SK-N-SH (cell line): ENCODE measurements at regions not wholly inside any gene's neighbourhood (a gene's known extent, or its start where the extent isn't known, plus 50 kb on each side); places are given as distances from the start of the nearest gene placed in this dataset.

ENCODE experiments used
- CTCF ChIA-PET: fragments of 300-600, 350-600 bp; formaldehyde crosslinking; extraction: SDS; loops from one replicate; lab custom pipeline; 2021; lab: Yijun Ruan, JAX
- POLR2A ChIA-PET: fragments of 350-600 bp; sonication (Branson Sonifier 250); formaldehyde crosslinking; extraction: SDS; loops from one replicate; lab custom pipeline; 2020; ENCODE audit warnings: antibody characterized with exemption, inconsistent platforms; lab: Yijun Ruan, JAX
- DNase-seq: peaks from one replicate; pipeline ENCODE4 v3.0.0; 2012
- H2AFZ ChIP-seq: fragments of 200-600 bp; sonication (generic); 2 replicates; pipeline ENCODE4 v1.8.1; 2016; ENCODE audit warnings: antibody characterized with exemption, mild to moderate bottlenecking, low read depth
- H3F3A ChIP-seq: fragments of 200-600 bp; sonication (generic); replicated peaks from 2 replicates; pipeline ENCODE3; 2016; ENCODE audit warnings: antibody characterized with exemption, mild to moderate bottlenecking; ENCODE audit not compliant: insufficient read depth
- H3K27ac ChIP-seq, 2 experiments: fragments of 200-500 bp in 1 of 2; fragments of 200-600 bp in 1 of 2; sonication (Bioruptor generic) in 1 of 2; sonication (generic), shearing (Covaris generic) in 1 of 2; 2 replicates each; pipeline versions ENCODE4 v1.5.1 to v1.6.1; 2014 to 2016; ENCODE audit warnings: low read depth in 2 of 2, inconsistent platforms in 1 of 2, low read length in 1 of 2, mild to moderate bottlenecking in 1 of 2, mixed read lengths in 1 of 2
- H3K27me3 ChIP-seq: fragments of 200-600 bp; sonication (generic), shearing (Covaris generic); 2 replicates; pipeline ENCODE4 v1.6.1; 2016; ENCODE audit warnings: mixed run types; ENCODE audit not compliant: insufficient read depth
- H3K36me3 ChIP-seq, 2 experiments: fragments of 200-500 bp in 1 of 2; fragments of 200-600 bp in 1 of 2; sonication (Bioruptor generic) in 1 of 2; sonication (generic) in 1 of 2; replicated peaks in 1 of 2; 2 replicates each; pipeline versions ENCODE3 to v1.5.1; 2014 to 2016; ENCODE audit warnings: low read length in 1 of 2, mild to moderate bottlenecking in 1 of 2; ENCODE audit not compliant: insufficient read depth in 2 of 2, control insufficient read depth in 1 of 2
- H3K4me1 ChIP-seq, 2 experiments: fragments of 200-500 bp in 1 of 2; fragments of 200-600 bp in 1 of 2; sonication (Bioruptor generic) in 1 of 2; sonication (generic), shearing (Covaris generic) in 1 of 2; 2 replicates each; pipeline versions ENCODE4 v1.5.1 to v1.6.1; 2014 to 2016; ENCODE audit warnings: low read depth in 1 of 2, low read length in 1 of 2, mixed run types in 1 of 2; ENCODE audit not compliant: insufficient read depth in 2 of 2, control insufficient read depth in 1 of 2
- H3K4me2 ChIP-seq: fragments of 200-600 bp; sonication (generic), shearing (Covaris generic); 2 replicates; pipeline ENCODE4 v1.6.1; 2017; ENCODE audit warnings: mixed run types
- H3K4me3 ChIP-seq, 2 experiments: fragments of 200-500 bp in 1 of 2; fragments of 200-600 bp in 1 of 2; sonication (Bioruptor generic) in 1 of 2; sonication (generic), shearing (Covaris generic) in 1 of 2; 2 replicates each; pipeline versions ENCODE4 v1.5.1 to v1.8.1; 2014 to 2016; ENCODE audit warnings: low read depth in 2 of 2, inconsistent platforms in 1 of 2, low read length in 1 of 2, mild to moderate bottlenecking in 1 of 2, mixed read lengths in 1 of 2, moderate library complexity in 1 of 2
- H3K79me2 ChIP-seq: fragments of 200-600 bp; sonication (generic); 2 replicates; pipeline ENCODE4 v1.8.1; 2017; ENCODE audit warnings: mild to moderate bottlenecking; ENCODE audit not compliant: insufficient read depth
- H3K9ac ChIP-seq: fragments of 200-600 bp; sonication (generic); 2 replicates; pipeline ENCODE4 v1.6.1; 2017; ENCODE audit warnings: mixed run types
- H3K9me2 ChIP-seq: fragments of 200-600 bp; sonication (generic); 2 replicates; pipeline ENCODE4 v1.6.1; 2017; ENCODE audit warnings: mixed run types
- H3K9me3 ChIP-seq: fragments of 200-600 bp; sonication (generic); 2 replicates; pipeline ENCODE4 v1.6.1; 2017; ENCODE audit warnings: mixed run types, mild to moderate bottlenecking, moderate library complexity
- H4K20me1 ChIP-seq: fragments of 200-600 bp; sonication (generic); 2 replicates; pipeline ENCODE4 v1.6.1; 2017; ENCODE audit warnings: mild to moderate bottlenecking, mixed run types; ENCODE audit not compliant: insufficient read depth
- CTCF ChIP-seq: fragments of 200-600 bp; sonication (generic); IDR thresholded peaks from 2 replicates; pipeline ENCODE4 v1.6.1; 2017; ENCODE audit warnings: antibody characterized with exemption, mild to moderate bottlenecking, moderate library complexity
- ELF1 ChIP-seq: IDR thresholded peaks from 2 replicates; pipeline ENCODE4 v1.4.0; 2012
- EP300 ChIP-seq, 2 experiments: IDR thresholded peaks; 2 replicates each; pipeline versions ENCODE4 v1.4.0 to v1.6.1; 2012; ENCODE audit warnings: borderline replicate concordance in 1 of 2, low read depth in 1 of 2, low read length in 1 of 2
- FOSL2 ChIP-seq: IDR thresholded peaks from 2 replicates; pipeline ENCODE4 v1.4.0; 2012; ENCODE audit warnings: low read depth, mild to moderate bottlenecking, moderate library complexity, borderline replicate concordance
- FOXJ3 ChIP-seq: sonication (generic); formaldehyde crosslinking; IDR thresholded peaks from 2 replicates; pipeline ENCODE4 v1.5.1; 2020; ENCODE audit warnings: mild to moderate bottlenecking, missing genetic modification reagents
- FOXM1 ChIP-seq: IDR thresholded peaks from 2 replicates; pipeline ENCODE4 v1.4.0; 2012; ENCODE audit warnings: low read depth, mild to moderate bottlenecking
- GATA2 ChIP-seq: sonication (generic); formaldehyde crosslinking; IDR thresholded peaks from 2 replicates; pipeline ENCODE4 v1.5.0; 2020; ENCODE audit warnings: mild to moderate bottlenecking, missing genetic modification reagents
- JUND ChIP-seq: IDR thresholded peaks from 2 replicates; pipeline ENCODE4 v1.4.0; 2012
- NFIC ChIP-seq: IDR thresholded peaks from 2 replicates; pipeline ENCODE4 v1.4.0; 2012; ENCODE audit warnings: borderline replicate concordance
- NRF1 ChIP-seq: IDR thresholded peaks from 2 replicates; pipeline ENCODE4 v1.6.1; 2012; ENCODE audit warnings: low read depth, mild to moderate bottlenecking, low read length
- POLR2AphosphoS5 ChIP-seq: IDR thresholded peaks from 2 replicates; pipeline ENCODE4 v1.6.1; 2012; ENCODE audit warnings: low read depth, low read length
- RAD21 ChIP-seq: IDR thresholded peaks from 2 replicates; pipeline ENCODE4 v1.6.1; 2012; ENCODE audit warnings: mild to moderate bottlenecking, low read length
- TAF1 ChIP-seq: IDR thresholded peaks from 2 replicates; pipeline ENCODE4 v1.6.1; 2012; ENCODE audit warnings: low read depth, mild to moderate bottlenecking, low read length, moderate library complexity, borderline replicate concordance
- TCF12 ChIP-seq: IDR thresholded peaks from 2 replicates; pipeline ENCODE4 v1.4.0; 2012
- USF2 ChIP-seq: fragments of 150-350 bp; IDR thresholded peaks from 2 replicates; pipeline ENCODE4 v1.6.1; 2017; ENCODE audit warnings: antibody characterized with exemption, low read length, low read depth, borderline replicate concordance
- WGBS: methylation state at CpG from one replicate; pipeline ENCODE4 v1.1.6; 2017; ENCODE audit warnings: low lambda C conversion rate; 5-methylcytosine and 5-hydroxymethylcytosine counted together

- H3K4me1 ChIP-seq: peaks cover 0 to 4% of the 10 kb centered on the region in 2 experiments; a peak in 1 of 4 replicates
- H3K4me3 ChIP-seq: no peak overlapping the region
- H3K9ac ChIP-seq: no peak overlapping the region
- H2AFZ ChIP-seq: no peak overlapping the region
- POLR2A ChIA-PET: no interaction called here
- WGBS: 31% methylated on average over 6 of the region's 6 CpGs
- DNase-seq: no peak
- no peaks in the 10 kb centered on the region for H3K79me2 ChIP-seq
- H4K20me1 ChIP-seq: no peaks in the 10 kb centered on the region
- H3K27ac ChIP-seq: no peak overlapping the region
- H3K36me3 ChIP-seq: no peaks in the 10 kb centered on the region
- CTCF ChIA-PET: interaction anchor here (1.3 to 1.5 kb wide), 2 partner anchors 48 to 87 kb away, joined by 3 read pairs; no protein-coding TSS in a partner anchor
- TF ChIP-seq NRF1: no peak
- TF ChIP-seq FOSL2: no peak
- no peak for TF ChIP-seq CTCF
- no peak for TF ChIP-seq TAF1
- no peak for TF ChIP-seq EP300 (IDR thresholded peaks at IDR 0.05; ENCODE audit: borderline replicate concordance in 1 of 2, low read depth in 1 of 2, low read length in 1 of 2)
- no peak for TF ChIP-seq GATA2 (CRISPR knock-in tag)
- no peak for TF ChIP-seq TCF12
- no peak for TF ChIP-seq USF2
- peaks cover 20% of the 10 kb centered on the region for H3K27me3 ChIP-seq
- no peak overlapping the region for H3K4me2 ChIP-seq
- no peaks in the 10 kb centered on the region for H3K9me3 ChIP-seq
- H3F3A ChIP-seq: peaks cover 7% of the 10 kb centered on the region
- H3K9me2 ChIP-seq: no peaks in the 10 kb centered on the region
These were observed 195.1 kb upstream of the CAND1 start for GRCh38 chr12:67074072-67074471.

- DNase-seq: no peak
- ChIA-PET CTCF (no interaction called here), POLR2A (no interaction called here)
- H3K4me3 ChIP-seq: no peak overlapping the region
- no peak overlapping the region for H3K9ac ChIP-seq
- WGBS: 2% methylated on average over 1 of the region's 1 CpG
- H3K9me2 ChIP-seq: no peaks in the 10 kb centered on the region
- TF ChIP-seq FOXM1: no peak
- TF ChIP-seq RAD21: no peak
- peak; percentile 46; the same call in 1 of the 2 replicates for TF ChIP-seq FOSL2
- no peak for TF ChIP-seq EP300 (IDR thresholded peaks at IDR 0.05; ENCODE audit: borderline replicate concordance in 1 of 2, low read depth in 1 of 2, low read length in 1 of 2)
- no peak for TF ChIP-seq CTCF
- 0 out of 2 replicates have a peak, but pooled peaks have one; percentile 10 for TF ChIP-seq TCF12
- TF ChIP-seq ELF1: no peak
- no peak for TF ChIP-seq NFIC
- no peak for TF ChIP-seq FOXJ3 (CRISPR knock-in tag)
- no peak for TF ChIP-seq POLR2AphosphoS5
- 0 out of 2 replicates have a peak, but pooled peaks have one; percentile 21 for TF ChIP-seq JUND
- H4K20me1 ChIP-seq: no peaks in the 10 kb centered on the region
- H3F3A ChIP-seq: peaks cover 7% of the 10 kb centered on the region
- no peaks in the 10 kb centered on the region; the same call in 1 of the 2 replicates for H3K27me3 ChIP-seq
- no peaks in the 10 kb centered on the region for H3K9me3 ChIP-seq
- H3K4me1 ChIP-seq: no peaks in the 10 kb centered on the region
- H3K79me2 ChIP-seq: no peaks in the 10 kb centered on the region
- H3K4me2 ChIP-seq: no peak overlapping the region
- H3K36me3 ChIP-seq: no peaks in the 10 kb centered on the region
- no peak overlapping the region for H3K27ac ChIP-seq
- H2AFZ ChIP-seq: no peak overlapping the region
These were observed 191.5 kb upstream of the CAND1 start for GRCh38 chr12:67077617-67078016.
